ENCODE measurements at regions not wholly inside any gene's neighbourhood (a gene's known extent, or its start where the extent isn't known, plus 50 kb on each side); places are given as distances from the start of the nearest gene placed in this dataset.

DNA sequence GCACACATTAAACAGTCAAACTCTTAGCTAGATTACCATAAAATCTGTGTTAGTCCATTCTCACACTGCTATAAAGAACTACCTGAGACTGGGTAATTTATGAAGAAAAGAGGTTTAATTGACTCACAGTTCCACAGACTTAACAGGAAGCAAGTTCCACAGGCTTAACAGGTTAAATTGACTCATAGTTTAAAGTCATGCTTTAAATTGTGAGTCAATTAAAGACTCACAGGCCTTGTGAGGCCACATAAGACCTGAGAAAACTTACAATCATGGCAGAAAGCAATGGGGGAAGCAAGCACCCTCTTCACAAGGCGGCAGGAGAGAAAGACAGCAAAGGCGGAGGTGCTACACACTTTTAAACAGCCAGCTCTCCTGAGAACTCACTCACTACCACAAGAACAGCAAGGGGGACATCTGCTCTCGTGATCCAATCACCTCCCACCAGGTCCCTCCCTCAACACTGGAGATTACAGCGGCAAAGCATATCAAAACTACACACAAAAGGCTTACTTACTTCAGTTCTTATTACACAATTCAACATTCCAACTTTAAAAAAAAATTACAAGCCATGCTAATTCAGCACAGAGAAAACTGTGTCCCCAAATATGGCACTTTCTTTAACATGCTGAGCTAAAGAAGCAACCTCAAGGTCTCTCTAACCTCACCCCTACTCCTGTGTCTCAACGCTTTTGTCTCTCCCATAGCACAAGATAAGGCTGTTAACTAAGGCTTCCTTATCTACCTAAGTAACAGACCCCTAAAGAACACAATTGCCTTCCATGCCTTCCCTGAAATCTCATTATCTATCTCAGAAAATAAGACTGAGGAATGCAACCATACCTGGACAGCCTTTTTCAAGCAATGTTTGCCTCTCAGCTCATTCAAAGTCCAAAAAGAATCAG lies 805.1 kb downstream of the NR2F1-AS1 start:
- DNase-seq (ENCODE audit: low read depth, low spot score) (no peak), FAIRE-seq (no peak), ATAC-seq (peak; percentile 29; the same call in 2 of the 3 replicates)
- RAD21 ChIA-PET (ENCODE audit: unreplicated experiment): no interaction called here
- no peak for TF ChIP-seq RAD21 (IDR thresholded peaks at IDR 0.05; ENCODE audit: insufficient read depth, low read depth, low read length)
- no peak for TF ChIP-seq RB1 (IDR thresholded peaks at IDR 0.05; ENCODE audit: borderline replicate concordance)
- TF ChIP-seq, protein P1, sequence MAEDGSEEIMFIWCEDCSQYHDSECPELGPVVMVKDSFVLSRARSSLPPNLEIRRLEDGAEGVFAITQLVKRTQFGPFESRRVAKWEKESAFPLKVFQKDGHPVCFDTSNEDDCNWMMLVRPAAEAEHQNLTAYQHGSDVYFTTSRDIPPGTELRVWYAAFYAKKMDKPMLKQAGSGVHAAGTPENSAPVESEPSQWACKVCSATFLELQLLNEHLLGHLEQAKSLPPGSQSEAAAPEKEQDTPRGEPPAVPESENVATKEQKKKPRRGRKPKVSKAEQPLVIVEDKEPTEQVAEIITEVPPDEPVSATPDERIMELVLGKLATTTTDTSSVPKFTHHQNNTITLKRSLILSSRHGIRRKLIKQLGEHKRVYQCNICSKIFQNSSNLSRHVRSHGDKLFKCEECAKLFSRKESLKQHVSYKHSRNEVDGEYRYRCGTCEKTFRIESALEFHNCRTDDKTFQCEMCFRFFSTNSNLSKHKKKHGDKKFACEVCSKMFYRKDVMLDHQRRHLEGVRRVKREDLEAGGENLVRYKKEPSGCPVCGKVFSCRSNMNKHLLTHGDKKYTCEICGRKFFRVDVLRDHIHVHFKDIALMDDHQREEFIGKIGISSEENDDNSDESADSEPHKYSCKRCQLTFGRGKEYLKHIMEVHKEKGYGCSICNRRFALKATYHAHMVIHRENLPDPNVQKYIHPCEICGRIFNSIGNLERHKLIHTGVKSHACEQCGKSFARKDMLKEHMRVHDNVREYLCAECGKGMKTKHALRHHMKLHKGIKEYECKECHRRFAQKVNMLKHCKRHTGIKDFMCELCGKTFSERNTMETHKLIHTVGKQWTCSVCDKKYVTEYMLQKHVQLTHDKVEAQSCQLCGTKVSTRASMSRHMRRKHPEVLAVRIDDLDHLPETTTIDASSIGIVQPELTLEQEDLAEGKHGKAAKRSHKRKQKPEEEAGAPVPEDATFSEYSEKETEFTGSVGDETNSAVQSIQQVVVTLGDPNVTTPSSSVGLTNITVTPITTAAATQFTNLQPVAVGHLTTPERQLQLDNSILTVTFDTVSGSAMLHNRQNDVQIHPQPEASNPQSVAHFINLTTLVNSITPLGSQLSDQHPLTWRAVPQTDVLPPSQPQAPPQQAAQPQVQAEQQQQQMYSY (CRISPR knock-in tag; IDR thresholded peaks at IDR 0.05): no peak
- H3K9ac ChIP-seq (ENCODE audit: control insufficient read depth, insufficient read depth, low read length): no peak overlapping the region
- no peak overlapping the region for H3K4me2 ChIP-seq (ENCODE audit: control insufficient read depth, insufficient read depth)
- BruUV-seq (replicated peaks): no TSS peak
- no peaks in the 10 kb centered on the region for H4K20me1 ChIP-seq (ENCODE audit: control insufficient read depth, insufficient read depth)
- H3K9me3 ChIP-seq (replicated peaks; ENCODE audit: control insufficient read depth, insufficient read depth, low read length): no peaks in the 10 kb centered on the region
- no peak overlapping the region for H3K27ac ChIP-seq (ENCODE audit: control insufficient read depth, insufficient read depth)
- H3K27me3 ChIP-seq (replicated peaks in 1 of 2; ENCODE audit: control insufficient read depth in 2 of 2, insufficient read depth in 2 of 2, low read length in 1 of 2): no peaks in the 10 kb centered on the region
- no peak overlapping the region for H2AFZ ChIP-seq (ENCODE audit: control insufficient read depth, low read depth, low read length)
- intact Hi-C loops (cut with micrococcal nuclease; ENCODE audit: unreplicated experiment): no loop called here
- CTCF ChIA-PET: no interaction called here
- no peaks in the 10 kb centered on the region for H3K79me2 ChIP-seq (ENCODE audit: control insufficient read depth, insufficient read depth, low read length)
- POLR2A ChIA-PET: interaction anchor here (0.6 kb wide), 1 partner anchor 19 kb away, joined by 5 read pairs; no protein-coding TSS in a partner anchor
- no peaks in the 10 kb centered on the region for H3K36me3 ChIP-seq (ENCODE audit: control insufficient read depth in 2 of 2, insufficient read depth in 2 of 2, low read length in 1 of 2)
- in situ Hi-C loops (cut with MboI): no loop called here
- 11% methylated on average over 5 of the region's 5 CpGs for WGBS (ENCODE audit: insufficient coverage, insufficient replicate concordance, low lambda C conversion rate, missing lambda C conversion rate)
- no peak overlapping the region for H3K4me3 ChIP-seq
- no peaks in the 10 kb centered on the region for H3K4me1 ChIP-seq (ENCODE audit: control insufficient read depth, insufficient read depth, low read length)
- SMC1A ChIA-PET (ENCODE audit: uncharacterized antibody, unreplicated experiment): no interaction called here

All from GM12878 (cell line).